H1 (cell line): ENCODE measurements at regions not wholly inside any gene's neighbourhood (a gene's known extent, or its start where the extent isn't known, plus 50 kb on each side); places are given as distances from the start of the nearest gene placed in this dataset.

Experiments used
- GABPA ChIP-seq: IDR thresholded peaks from 2 replicates; pipeline ENCODE4 v1.6.1; 2011; ENCODE audit warnings: mild to moderate bottlenecking, low read length, moderate library complexity, borderline replicate concordance; ENCODE audit not compliant: insufficient read depth
- JUND ChIP-seq: IDR thresholded peaks from 2 replicates; pipeline ENCODE4 v1.6.1; 2011; ENCODE audit warnings: mild to moderate bottlenecking, improper control_type of control experiment, low read length
- PHF8 ChIP-seq: fragments of 200-600 bp; sonication (generic); conservative IDR thresholded peaks from 2 replicates; pipeline ENCODE4 v1.7.1; 2012; ENCODE audit warnings: low read depth, mild to moderate bottlenecking, inconsistent platforms, low read length, moderate library complexity
- POLR2A ChIP-seq, 2 experiments: IDR thresholded peaks; 1 replicate in 1 of 2; 2 replicates in 1 of 2; pipeline ENCODE4 v1.6.1; 2011; ENCODE audit warnings: low read depth in 2 of 2, low read length in 2 of 2, mild to moderate bottlenecking in 2 of 2; ENCODE audit errors: control extremely low read depth in 1 of 2

DNA sequence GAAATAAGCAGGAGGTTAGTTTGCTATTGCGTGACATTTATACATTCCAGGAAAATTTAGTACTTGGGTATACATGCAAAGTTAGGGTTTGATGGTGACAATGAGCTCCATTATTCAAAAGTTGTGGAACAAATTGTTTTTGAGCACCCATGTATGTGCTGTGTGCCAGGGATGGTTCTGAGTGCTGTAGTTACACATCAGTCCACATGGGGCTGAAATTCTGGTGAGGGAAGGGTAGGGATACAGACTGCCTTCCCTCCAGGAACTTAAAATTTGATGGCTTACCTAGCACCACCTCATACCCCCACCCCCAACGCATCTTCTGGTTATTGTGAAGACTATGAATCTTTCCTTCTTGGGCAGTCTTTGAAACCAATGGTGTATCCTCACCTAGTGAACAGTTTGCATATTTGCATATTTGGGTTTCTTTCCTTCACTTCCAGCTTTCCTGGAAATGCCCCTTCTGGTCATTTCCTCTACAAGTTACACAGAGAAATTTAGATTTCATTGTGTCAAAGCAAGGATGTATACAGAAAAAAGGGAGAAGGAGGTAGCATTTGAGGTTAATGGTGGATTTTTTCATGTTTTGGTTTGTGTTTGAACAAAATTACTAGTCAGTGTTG is 222.0 kb upstream of the IL12A start (continued):
- no peak for TF ChIP-seq JUND
- no peak for TF ChIP-seq GABPA
- TF ChIP-seq PHF8 = no peak
- no peak for TF ChIP-seq POLR2A (IDR thresholded peaks at IDR 0.05; ENCODE audit: control extremely low read depth in 1 of 2, low read depth in 2 of 2, low read length in 2 of 2)
